DMS79 (cell line): ENCODE measurements at regions not wholly inside any gene's neighbourhood (a gene's known extent, or its start where the extent isn't known, plus 50 kb on each side); places are given as distances from the start of the nearest gene placed in this dataset.
A peak's percentile ranks its signal among the peaks of the same experiment; 100 is the strongest.

Experiments
- DNase-seq: peaks from one replicate; lab custom pipeline; 2025; lab: John Stamatoyannopoulos, UW

DNA sequence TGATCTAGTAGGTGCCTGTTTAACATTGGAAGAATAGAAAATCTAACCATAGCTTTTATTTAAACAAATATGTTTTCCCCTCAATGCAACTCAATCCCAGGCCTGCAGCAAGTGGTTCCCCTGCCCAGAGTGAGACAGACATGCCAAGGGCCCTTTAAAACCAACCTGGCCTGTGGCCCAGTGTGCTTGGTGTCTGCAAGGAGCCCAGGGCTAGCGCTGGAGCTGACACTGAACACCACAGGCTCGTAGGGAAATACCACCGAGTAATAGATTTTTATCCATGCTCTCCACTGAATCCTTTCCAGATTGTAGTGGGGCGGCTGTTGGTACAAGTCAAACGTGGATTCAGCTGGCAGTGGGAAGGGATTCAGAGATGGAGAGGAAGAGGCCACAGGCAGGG lies 95.6 kb upstream of the NRXN3 start:
- DNase-seq = peak; percentile 99

GRCh38 chr14:78075033-78075432 lies 95.1 kb upstream of the NRXN3 start:
- peak; percentile 96 for DNase-seq

DNA sequence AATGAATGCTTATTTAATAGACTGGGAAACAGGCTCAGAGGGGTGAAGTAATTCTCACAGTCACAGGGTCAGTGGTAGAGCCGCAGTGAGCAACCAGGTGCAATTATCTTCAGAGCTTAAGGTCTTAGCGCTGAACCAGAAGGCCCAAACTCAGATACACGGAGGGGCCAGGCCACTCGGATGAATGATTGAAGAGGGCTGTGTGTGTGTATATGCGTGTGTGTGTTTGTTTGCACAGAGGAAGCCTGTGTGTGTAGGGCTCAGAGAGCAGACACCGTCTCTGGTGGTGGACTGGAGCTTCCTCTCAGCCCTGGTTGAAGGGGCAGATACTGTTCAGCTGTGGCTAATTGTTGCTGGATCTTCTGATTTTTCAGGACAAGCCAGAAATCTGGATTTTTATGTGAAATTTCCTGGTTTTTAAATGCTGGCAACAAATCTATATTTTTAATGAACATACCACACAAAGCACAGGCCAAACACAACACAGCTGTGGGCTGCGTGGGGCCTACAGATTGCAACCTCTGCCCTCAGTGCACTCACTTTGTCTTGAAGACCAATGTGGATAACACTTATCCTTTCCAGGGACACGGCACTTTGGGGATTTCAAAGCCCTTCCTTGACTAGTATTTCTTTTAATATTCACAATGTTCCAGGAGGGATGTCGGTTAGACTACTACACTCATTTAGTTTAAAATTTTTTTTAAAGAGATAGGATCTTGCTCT lies 94.5 kb upstream of the NRXN3 start:
- peak; percentile 59 for DNase-seq

DNA sequence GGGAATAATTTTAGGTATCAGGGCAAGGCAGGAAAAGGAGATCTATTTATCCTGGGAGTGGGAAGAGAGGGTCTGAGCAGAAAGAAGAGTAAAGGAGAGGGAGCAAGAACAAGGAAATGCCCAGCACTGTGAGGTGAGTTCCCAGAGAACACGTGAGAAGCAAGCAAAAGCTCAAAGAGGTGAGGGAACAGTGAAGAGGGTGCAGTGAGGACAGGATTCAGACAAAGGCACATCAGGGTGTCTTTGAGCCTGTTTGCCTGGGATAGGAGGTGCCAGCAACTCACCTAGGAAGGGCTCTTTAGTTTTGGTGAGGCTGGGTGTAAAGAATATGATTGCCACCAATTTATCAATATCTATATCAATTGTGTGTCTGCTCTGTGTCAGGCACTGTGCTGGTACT lies 88.9 kb upstream of the NRXN3 start:
- no peak for DNase-seq

DNA sequence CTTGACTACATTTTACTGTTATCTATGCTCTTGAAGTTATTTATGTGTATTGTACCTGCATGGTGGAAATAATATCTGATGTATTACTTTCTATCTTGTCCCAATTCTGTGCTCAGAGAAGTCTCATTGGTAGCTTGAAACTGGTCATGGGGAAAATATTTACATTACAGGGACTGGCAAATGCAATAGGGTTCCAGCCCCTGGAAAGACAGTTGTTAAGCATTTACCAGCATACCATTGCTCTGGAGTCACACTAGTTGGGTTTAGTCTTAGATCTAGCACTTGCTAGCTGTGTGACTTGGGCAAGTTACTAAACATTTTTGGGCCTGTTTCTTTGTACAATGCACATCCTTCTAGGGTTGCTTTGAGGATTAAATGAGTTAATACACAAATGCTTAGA lies 86.3 kb upstream of the NRXN3 start:
- DNase-seq = no peak

DNA sequence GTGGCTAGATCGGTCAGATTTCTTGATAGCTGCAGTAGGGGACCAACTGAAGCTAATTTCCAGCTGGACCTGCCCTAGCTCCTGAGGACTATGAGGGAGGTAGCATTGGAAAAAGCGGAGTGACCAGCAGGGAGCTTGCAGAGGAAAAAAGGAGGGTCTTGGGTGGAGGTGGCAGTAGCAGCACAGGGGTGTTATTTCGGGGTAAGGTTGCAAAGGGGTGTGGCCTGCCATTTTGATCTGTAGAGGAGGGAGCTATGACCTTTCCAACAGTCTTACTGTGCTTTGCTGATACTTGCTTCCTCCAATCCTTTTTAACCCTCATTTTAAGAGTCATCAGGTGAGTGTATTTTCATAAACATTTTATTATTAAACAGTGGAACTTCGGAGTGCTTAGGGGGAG lies 83.8 kb upstream of the NRXN3 start:
- DNase-seq = no peak

GRCh38 chr14:78088916-78089315 lies 81.3 kb upstream of the NRXN3 start:
- DNase-seq = no peak

DNA sequence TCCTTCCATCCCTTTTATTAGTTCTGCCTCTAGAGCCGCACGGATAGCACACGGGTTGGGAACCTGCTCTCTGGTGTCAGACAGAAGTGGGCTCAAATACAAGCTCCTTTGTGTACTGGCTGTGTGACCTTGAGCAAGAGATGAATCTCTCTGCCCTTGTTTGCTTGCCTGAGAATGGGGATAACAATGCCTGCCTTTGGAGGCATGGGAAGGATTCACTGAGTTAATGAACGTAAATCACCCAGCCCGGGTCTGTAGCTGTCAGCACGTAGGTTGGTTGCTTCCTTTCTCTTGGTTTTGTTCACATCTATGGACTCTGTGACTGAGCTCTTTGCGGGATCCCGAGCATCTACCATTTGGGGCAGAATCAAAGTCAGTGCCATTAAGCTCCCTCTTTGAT lies 79.3 kb upstream of the NRXN3 start:
- no peak for DNase-seq

- no peak for DNase-seq
Observed at GRCh38 chr14:78091361-78091760, 78.8 kb upstream of the NRXN3 start.

DNA sequence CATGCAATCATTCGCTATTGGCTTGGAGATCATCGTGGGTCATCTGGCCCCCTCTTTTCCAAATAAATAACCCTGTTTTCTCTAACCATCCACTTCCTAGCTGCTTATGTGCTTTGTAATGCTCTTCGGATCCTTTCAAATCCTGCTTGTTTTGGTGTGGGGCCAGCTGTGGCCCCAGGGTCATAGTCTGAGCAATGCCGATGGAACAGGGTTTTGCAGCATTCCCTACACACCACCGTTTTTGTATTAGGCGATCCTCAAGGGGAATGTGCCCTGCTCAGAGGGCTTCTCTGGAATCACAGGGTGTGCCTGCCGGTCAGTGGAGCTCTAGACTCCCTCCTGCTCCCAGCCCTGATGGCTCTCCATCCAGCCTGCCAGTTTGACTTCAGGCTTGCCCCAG lies 78.1 kb upstream of the NRXN3 start:
- DNase-seq = no peak

- peak; percentile 95 for DNase-seq
Observed at GRCh38 chr14:78103271-78103670, 66.9 kb upstream of the NRXN3 start.

GRCh38 chr14:78104160-78104559 lies 66.0 kb upstream of the NRXN3 start:
- DNase-seq = no peak

GRCh38 chr14:78104655-78105054 lies 65.5 kb upstream of the NRXN3 start:
- no peak for DNase-seq

DNA sequence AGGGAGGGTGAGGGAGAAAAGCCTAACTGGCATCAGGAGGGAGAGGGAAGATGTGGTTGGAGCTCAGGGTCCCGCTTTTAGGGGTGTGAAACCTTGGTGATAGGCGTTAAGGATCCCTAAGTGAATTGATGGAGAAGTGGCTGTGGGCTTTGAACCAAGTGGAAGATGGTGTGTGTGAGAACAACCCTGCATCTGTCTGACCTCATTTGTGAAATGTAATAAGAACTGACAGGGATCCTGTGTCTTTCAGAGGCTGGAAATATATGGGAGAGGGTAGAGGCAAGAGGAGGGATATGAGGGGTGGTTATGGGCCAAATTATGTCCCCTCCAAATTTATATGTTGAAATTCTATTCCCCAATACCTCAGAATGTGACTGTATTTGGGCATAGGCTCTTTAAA lies 63.8 kb upstream of the NRXN3 start:
- no peak for DNase-seq

DNA sequence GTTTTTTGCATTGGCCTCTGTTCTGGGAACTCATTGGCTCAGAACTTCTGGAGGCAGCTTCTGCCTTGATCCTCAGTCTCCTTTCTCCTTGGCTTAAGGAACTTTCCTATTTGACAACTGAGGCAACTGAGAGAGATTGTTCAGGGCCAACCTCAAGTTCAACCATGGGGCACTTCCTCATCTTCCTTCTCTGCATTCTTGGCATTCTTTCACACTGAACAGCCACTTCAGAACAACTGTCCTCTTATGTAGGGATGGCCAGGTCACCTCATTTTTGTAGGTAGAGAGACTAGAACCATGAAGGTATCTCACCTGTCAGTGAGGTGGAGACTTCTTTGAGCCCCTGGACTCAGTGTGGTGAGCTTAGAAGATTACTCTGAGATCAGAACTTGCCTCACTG lies 63.0 kb upstream of the NRXN3 start:
- no peak for DNase-seq

GRCh38 chr14:78119440-78119839 lies 50.7 kb upstream of the NRXN3 start:
- no peak for DNase-seq
